CD4-positive, alpha-beta memory T cell (primary cell): ENCODE measurements at regions not wholly inside any gene's neighbourhood (a gene's known extent, or its start where the extent isn't known, plus 50 kb on each side); places are given as distances from the start of the nearest gene placed in this dataset.

ENCODE experiments used
- CTCF ChIA-PET: fragments of 350-600 bp; sonication (Branson Sonifier 250); formaldehyde crosslinking; loops from one replicate; lab custom pipeline; 2021; ENCODE audit warnings: inconsistent platforms; ENCODE audit not compliant: partially characterized antibody; lab: Charles Lee
- POLR2A ChIA-PET: fragments of 350-600 bp; sonication (Branson Sonifier 250); formaldehyde crosslinking; loops from one replicate; lab custom pipeline; 2021; ENCODE audit not compliant: partially characterized antibody; lab: Charles Lee
- DNase-seq, 5 donors: peaks; one replicate each; pipeline versions ENCODE4 v3.0.0 to v3.0.0-alpha.2; 2020 to 2022; ENCODE audit warnings: mixed read lengths in 1 of 5
- H3K27ac ChIP-seq: one replicate; pipeline ENCODE4 v1.7.0; 2013; ENCODE audit warnings: low read depth, low read length
- H3K27me3 ChIP-seq: 2 replicates; pipeline ENCODE4 v1.7.0; 2013; ENCODE audit warnings: mild to moderate bottlenecking, low read length, moderate library complexity; ENCODE audit not compliant: insufficient read depth
- H3K36me3 ChIP-seq: 2 replicates; pipeline ENCODE4 v1.7.0; 2013; ENCODE audit warnings: mild to moderate bottlenecking, low read length, moderate library complexity; ENCODE audit not compliant: insufficient read depth
- H3K4me1 ChIP-seq: 2 replicates; pipeline ENCODE4 v1.7.0; 2013; ENCODE audit warnings: mild to moderate bottlenecking, low read length, moderate library complexity; ENCODE audit not compliant: insufficient read depth
- H3K4me3 ChIP-seq, 2 donors: one replicate each; pipeline ENCODE4 v1.7.0; 2013; ENCODE audit warnings: low read length in 2 of 2, mild to moderate bottlenecking in 1 of 2
- H3K9me3 ChIP-seq, 2 donors: one replicate each; pipeline ENCODE4 v1.7.0; 2013; ENCODE audit warnings: low read length in 2 of 2, control low read depth in 1 of 2; ENCODE audit not compliant: control insufficient read depth in 1 of 2
- H3K27ac Mint-ChIP-seq, 7 donors: one replicate each; pipeline ENCODE4 v1.8.0; 2020 to 2021; ENCODE audit warnings: mixed read lengths in 7 of 7, mild to moderate bottlenecking in 6 of 7, inconsistent platforms in 3 of 7, moderate library complexity in 3 of 7
- H3K27me3 Mint-ChIP-seq, 2 donors: one replicate each; pipeline ENCODE4 v1.8.0; 2020 to 2021; ENCODE audit warnings: mixed read lengths in 2 of 2
- H3K36me3 Mint-ChIP-seq, 2 donors: one replicate each; pipeline ENCODE4 v1.8.0; 2020 to 2021; ENCODE audit warnings: mixed read lengths in 2 of 2, inconsistent platforms in 1 of 2, mild to moderate bottlenecking in 1 of 2
- H3K4me1 Mint-ChIP-seq, 4 donors: one replicate each; pipeline ENCODE4 v1.8.0; 2020 to 2021; ENCODE audit warnings: mixed read lengths in 4 of 4, mild to moderate bottlenecking in 1 of 4
- H3K4me3 Mint-ChIP-seq, 8 donors: one replicate each; pipeline ENCODE4 v1.8.0; 2020 to 2021; ENCODE audit warnings: mixed read lengths in 8 of 8, mild to moderate bottlenecking in 7 of 8, moderate library complexity in 6 of 8, inconsistent platforms in 3 of 8
- H3K9me3 Mint-ChIP-seq, 8 donors: one replicate each; pipeline ENCODE4 v1.8.0; 2020 to 2021; ENCODE audit warnings: mixed read lengths in 8 of 8, mild to moderate bottlenecking in 5 of 8, inconsistent platforms in 3 of 8, moderate library complexity in 1 of 8
- intact Hi-C: fragments of 100-400 bp; cut with micrococcal nuclease; formaldehyde crosslinking; loops from one replicate; pipeline ENCODE4 v1.15.1; 2023

GRCh38 chr17:77675411-77675810 lies 283.1 kb upstream of the TNRC6C start:
- peaks cover 14 to 37% (median 24%) of the 10 kb centered on the region in 4 donors for H3K4me1 Mint-ChIP-seq
- H3K4me3 Mint-ChIP-seq, result no peak overlapping the region
- H3K27me3 ChIP-seq, result no peaks in the 10 kb centered on the region
- no peak overlapping the region for H3K27ac ChIP-seq
- no peaks in the 10 kb centered on the region for H3K36me3 ChIP-seq
- no peak for DNase-seq
- H3K9me3 ChIP-seq, result no peaks in the 10 kb centered on the region
- intact Hi-C loops, result no loop called here
- peaks cover 0 to 2% (median 0%) of the 10 kb centered on the region in 8 donors for H3K9me3 Mint-ChIP-seq
- H3K27me3 Mint-ChIP-seq, result no peaks in the 10 kb centered on the region
- POLR2A ChIA-PET, result interaction anchor here (1.5 kb wide), 1 partner anchor 9 kb away, joined by 4 read pairs; no protein-coding TSS in a partner anchor
- no peak overlapping the region for H3K4me3 ChIP-seq
- peaks cover 24 to 29% of the 10 kb centered on the region in 2 donors for H3K36me3 Mint-ChIP-seq
- CTCF ChIA-PET, result no interaction called here
- H3K4me1 ChIP-seq, result no peaks in the 10 kb centered on the region
- peak overlapping the region in 1 of 7 donors; percentile 33 for H3K27ac Mint-ChIP-seq

DNA sequence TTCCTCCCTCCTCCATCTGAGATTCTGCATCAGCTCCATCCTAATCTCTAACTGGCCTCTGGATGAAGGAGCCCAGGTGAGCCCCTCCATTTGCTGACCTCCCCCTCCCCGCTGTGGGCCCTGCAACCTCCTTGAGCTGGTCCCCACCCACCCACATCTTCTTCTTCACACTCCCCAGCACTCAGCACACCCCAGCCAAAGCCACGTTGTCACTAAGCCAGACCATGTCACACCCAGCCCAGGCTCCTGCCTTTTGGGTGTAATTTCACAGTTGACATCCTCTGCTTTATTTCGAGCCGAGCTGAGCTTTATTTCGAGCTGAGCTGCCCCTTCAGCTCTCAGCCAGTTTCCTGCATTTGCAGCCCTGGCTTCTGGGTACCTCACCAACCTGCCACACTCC lies 282.7 kb upstream of the TNRC6C start:
- H3K27ac Mint-ChIP-seq, result peak overlapping the region in 2 of 7 donors; percentile 42 to 48
- Histone ChIP-seq H3K27ac (no peak overlapping the region), H3K36me3 (no peaks in the 10 kb centered on the region), H3K27me3 (no peaks in the 10 kb centered on the region), H3K4me1 (no peaks in the 10 kb centered on the region), H3K9me3 (no peaks in the 10 kb centered on the region), H3K4me3 (no peak overlapping the region)
- ChIA-PET CTCF (no interaction called here), POLR2A (interaction anchor here (1.5 kb wide), 1 partner anchor 9 kb away, joined by 4 read pairs; no protein-coding TSS in a partner anchor)
- peaks cover 24 to 28% of the 10 kb centered on the region in 2 donors for H3K36me3 Mint-ChIP-seq
- H3K4me3 Mint-ChIP-seq, result no peak overlapping the region
- intact Hi-C loops, result no loop called here
- peaks cover 0 to 2% (median 0%) of the 10 kb centered on the region in 8 donors for H3K9me3 Mint-ChIP-seq
- H3K4me1 Mint-ChIP-seq, result peaks cover 12 to 34% (median 21%) of the 10 kb centered on the region in 4 donors
- no peak for DNase-seq
- H3K27me3 Mint-ChIP-seq, result no peaks in the 10 kb centered on the region

DNA sequence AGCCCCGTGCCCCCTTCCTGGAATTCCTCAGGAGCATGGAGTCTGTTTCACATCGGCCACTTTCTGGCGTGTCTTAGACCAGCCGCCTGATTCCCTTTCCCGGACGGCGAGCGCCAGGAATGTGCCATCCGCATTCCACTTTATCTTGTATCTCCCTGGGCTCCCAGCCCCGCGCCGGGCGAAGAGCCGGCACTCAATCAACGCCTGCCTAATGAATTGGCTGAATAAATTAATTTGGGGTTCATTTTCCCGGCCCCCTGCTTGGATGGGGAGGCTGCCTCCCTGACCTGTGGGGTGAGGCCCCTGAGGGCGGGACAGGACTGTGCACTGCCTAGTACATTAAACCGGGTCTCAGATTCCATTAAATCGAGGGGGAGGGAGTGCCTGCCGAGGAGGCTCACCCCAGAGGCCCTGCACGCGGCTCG lies 282.3 kb upstream of the TNRC6C start:
- Mint-ChIP-seq H3K9me3 (peaks cover 0 to 2% (median 0%) of the 10 kb centered on the region in 8 donors), H3K36me3 (peaks cover 24 to 26% of the 10 kb centered on the region in 2 donors), H3K27me3 (no peaks in the 10 kb centered on the region), H3K27ac (no peak overlapping the region), H3K4me1 (peaks cover 9 to 31% (median 18%) of the 10 kb centered on the region in 4 donors), H3K4me3 (no peak overlapping the region)
- no peak overlapping the region for H3K4me3 ChIP-seq
- intact Hi-C loops, result no loop called here
- DNase-seq, result no peak
- ChIA-PET CTCF (no interaction called here), POLR2A (interaction anchor here (1.3 to 1.5 kb wide), 2 partner anchors 9 to 10 kb away, joined by 3 to 4 read pairs; no protein-coding TSS in a partner anchor)
- H3K9me3 ChIP-seq, result no peaks in the 10 kb centered on the region
- no peaks in the 10 kb centered on the region for H3K36me3 ChIP-seq
- H3K27me3 ChIP-seq, result no peaks in the 10 kb centered on the region
- H3K4me1 ChIP-seq, result no peaks in the 10 kb centered on the region
- H3K27ac ChIP-seq, result no peak overlapping the region

DNA sequence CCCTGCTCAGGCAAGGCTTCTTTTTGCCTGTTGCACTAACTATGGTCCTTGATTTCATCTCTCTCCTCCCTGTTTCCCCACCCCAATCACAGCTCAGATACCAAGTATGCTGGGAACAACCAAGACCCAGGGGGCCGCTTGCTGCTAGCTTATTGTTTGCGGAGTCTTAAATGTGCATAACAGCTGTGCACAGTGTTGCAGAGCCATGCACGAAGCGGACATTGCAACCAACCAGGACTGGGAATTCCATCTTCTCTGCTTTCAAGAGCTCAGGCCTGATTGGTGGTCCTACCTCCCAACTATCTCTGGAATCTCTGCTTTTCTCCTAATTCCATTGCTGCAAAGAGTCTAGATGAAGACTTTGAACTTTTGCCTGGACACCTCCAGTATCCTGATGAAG lies 281.3 kb upstream of the TNRC6C start:
- ChIA-PET CTCF (no interaction called here), POLR2A (interaction anchor here (1.3 kb wide), 1 partner anchor 10 kb away, joined by 3 read pairs; no protein-coding TSS in a partner anchor)
- intact Hi-C loops, result no loop called here
- Mint-ChIP-seq H3K27ac (no peak overlapping the region), H3K4me3 (no peak overlapping the region), H3K4me1 (peaks cover 4 to 23% (median 13%) of the 10 kb centered on the region in 4 donors), H3K9me3 (peaks cover 0 to 2% (median 0%) of the 10 kb centered on the region in 8 donors), H3K36me3 (peaks cover 23% of the 10 kb centered on the region in 2 donors), H3K27me3 (no peaks in the 10 kb centered on the region)
- no peak overlapping the region for H3K4me3 ChIP-seq
- H3K27ac ChIP-seq, result no peak overlapping the region
- no peak for DNase-seq
- no peaks in the 10 kb centered on the region for H3K4me1 ChIP-seq
- no peaks in the 10 kb centered on the region for H3K36me3 ChIP-seq
- no peaks in the 10 kb centered on the region for H3K9me3 ChIP-seq
- H3K27me3 ChIP-seq, result no peaks in the 10 kb centered on the region

DNA sequence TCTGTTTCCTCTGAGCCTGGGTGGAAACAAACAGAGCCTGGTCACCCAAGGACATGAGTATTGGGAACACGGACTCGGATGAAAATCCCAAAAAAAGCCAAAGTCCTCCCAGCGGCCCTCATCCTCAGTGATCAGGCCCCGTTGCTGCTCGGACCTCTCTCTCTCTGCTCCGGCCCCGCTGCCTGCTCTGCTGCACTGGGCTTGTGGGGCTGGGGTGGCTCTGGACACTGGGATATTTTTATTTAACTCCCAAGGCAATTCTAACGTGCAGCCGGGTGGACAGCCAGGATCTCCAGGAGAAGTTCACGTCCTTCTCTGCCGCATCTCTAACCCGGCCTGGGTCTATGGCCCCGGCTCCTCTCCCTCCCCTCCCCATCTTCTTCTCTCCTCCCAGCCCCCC lies 280.9 kb upstream of the TNRC6C start:
- Histone ChIP-seq H3K9me3 (no peaks in the 10 kb centered on the region), H3K4me3 (no peak overlapping the region), H3K4me1 (no peaks in the 10 kb centered on the region), H3K36me3 (no peaks in the 10 kb centered on the region), H3K27me3 (no peaks in the 10 kb centered on the region), H3K27ac (no peak overlapping the region)
- intact Hi-C loops, result no loop called here
- Mint-ChIP-seq H3K9me3 (peaks cover 0 to 2% (median 0%) of the 10 kb centered on the region in 8 donors), H3K4me1 (peaks cover 4 to 20% (median 10%) of the 10 kb centered on the region in 4 donors), H3K27me3 (no peaks in the 10 kb centered on the region), H3K27ac (no peak overlapping the region), H3K36me3 (peaks cover 19% of the 10 kb centered on the region in 2 donors), H3K4me3 (no peak overlapping the region)
- ChIA-PET CTCF (no interaction called here), POLR2A (interaction anchor here (1.3 kb wide), 1 partner anchor 11 kb away, joined by 3 read pairs; no protein-coding TSS in a partner anchor)
- DNase-seq, result no peak

GRCh38 chr17:77679589-77679988 lies 278.9 kb upstream of the TNRC6C start:
- Mint-ChIP-seq H3K27ac (peak overlapping the region in 1 of 7 donors; percentile 22), H3K4me1 (peaks cover 0 to 5% (median 3%) of the 10 kb centered on the region in 4 donors), H3K4me3 (no peak overlapping the region), H3K27me3 (no peaks in the 10 kb centered on the region), H3K36me3 (peaks cover 9 to 11% of the 10 kb centered on the region in 2 donors), H3K9me3 (peaks cover 0 to 1% (median 0%) of the 10 kb centered on the region in 8 donors)
- Histone ChIP-seq H3K27ac (no peak overlapping the region), H3K4me3 (no peak overlapping the region), H3K27me3 (no peaks in the 10 kb centered on the region), H3K36me3 (no peaks in the 10 kb centered on the region), H3K4me1 (no peaks in the 10 kb centered on the region), H3K9me3 (no peaks in the 10 kb centered on the region)
- intact Hi-C loops, result no loop called here
- DNase-seq, result no peak
- ChIA-PET CTCF (no interaction called here), POLR2A (no interaction called here)

GRCh38 chr17:77681861-77682260 lies 276.6 kb upstream of the TNRC6C start:
- H3K27ac Mint-ChIP-seq, result no peak overlapping the region
- peaks cover 0 to 1% (median 0%) of the 10 kb centered on the region in 8 donors for H3K9me3 Mint-ChIP-seq
- H3K27me3 Mint-ChIP-seq, result no peaks in the 10 kb centered on the region
- H3K36me3 Mint-ChIP-seq, result peaks cover 5 to 6% of the 10 kb centered on the region in 2 donors
- Histone ChIP-seq H3K4me3 (no peak overlapping the region), H3K4me1 (no peaks in the 10 kb centered on the region), H3K36me3 (no peaks in the 10 kb centered on the region), H3K27me3 (no peaks in the 10 kb centered on the region), H3K9me3 (no peaks in the 10 kb centered on the region), H3K27ac (no peak overlapping the region)
- no peak for DNase-seq
- ChIA-PET CTCF (no interaction called here), POLR2A (interaction anchor here (1.2 kb wide), 1 partner anchor 15 kb away, joined by 3 read pairs; no protein-coding TSS in a partner anchor)
- intact Hi-C loops, result no loop called here
- H3K4me3 Mint-ChIP-seq, result no peak overlapping the region
- H3K4me1 Mint-ChIP-seq, result peaks cover 0 to 4% (median under 1%) of the 10 kb centered on the region in 4 donors
